CD14-positive monocyte (primary cell): ENCODE measurements at regions not wholly inside any gene's neighbourhood (a gene's known extent, or its start where the extent isn't known, plus 50 kb on each side); places are given as distances from the start of the nearest gene placed in this dataset.
"Not testable (repeated sequence)": the region's sequence is repeated elsewhere in the genome, so short reads cannot be mapped to it uniquely, and the experiment has no call there.

Source experiments
- DNase-seq, 3 donors: peaks; one replicate each; pipeline ENCODE4 v3.0.0-alpha.2; 2011 to 2022
- H2AFZ ChIP-seq: 2 replicates; pipeline ENCODE4 v1.6.0; 2012; ENCODE audit warnings: mild to moderate bottlenecking, low read depth, low read length, inconsistent platforms; ENCODE audit not compliant: insufficient read depth, poor library complexity, severe bottlenecking
- H3K27ac ChIP-seq, 2 donors: 1 replicate in 1 of 2; 2 replicates in 1 of 2; pipeline ENCODE4 v1.5.1; 2012 to 2013; ENCODE audit warnings: low read length in 2 of 2, control low read depth in 1 of 2, inconsistent platforms in 1 of 2, low read depth in 1 of 2, mild to moderate bottlenecking in 1 of 2
- H3K27me3 ChIP-seq, 2 donors: one replicate each; pipeline versions ENCODE4 v1.6.0 to v1.6.1; 2011 to 2013; ENCODE audit warnings: low read length in 2 of 2; ENCODE audit not compliant: control insufficient read depth in 2 of 2, insufficient read depth in 2 of 2
- H3K36me3 ChIP-seq, 2 donors: replicated peaks in 1 of 2; 1 replicate in 1 of 2; 2 replicates in 1 of 2; pipeline versions ENCODE4 v1.5.1 to v1.6.1; 2012 to 2013; ENCODE audit warnings: low read length in 2 of 2, control low read depth in 1 of 2, inconsistent platforms in 1 of 2, mild to moderate bottlenecking in 1 of 2; ENCODE audit not compliant: insufficient read depth in 2 of 2, control insufficient read depth in 1 of 2
- H3K4me1 ChIP-seq, 2 donors: 1 replicate in 1 of 2; 2 replicates in 1 of 2; pipeline versions ENCODE4 v1.5.1 to v1.6.1; 2012 to 2013; ENCODE audit warnings: low read length in 2 of 2, control low read depth in 1 of 2, inconsistent platforms in 1 of 2, mild to moderate bottlenecking in 1 of 2, moderate library complexity in 1 of 2; ENCODE audit not compliant: insufficient read depth in 2 of 2, control insufficient read depth in 1 of 2
- H3K4me2 ChIP-seq: replicated peaks from 2 replicates; pipeline ENCODE3; 2012; ENCODE audit warnings: low read length, moderate library complexity, mild to moderate bottlenecking; ENCODE audit not compliant: poor library complexity, severe bottlenecking; ENCODE audit errors: extremely low read depth
- H3K4me3 ChIP-seq, 3 experiments: fragments of 200-600 bp in 1 of 3; sonication (generic) in 1 of 3; replicated peaks in 1 of 3; 1 replicate in 2 of 3; 2 replicates in 1 of 3; pipeline ENCODE4 v1.5.1; 2011 to 2013; ENCODE audit warnings: low read length in 3 of 3, mild to moderate bottlenecking in 3 of 3, control low read depth in 2 of 3, low read depth in 2 of 3, inconsistent platforms in 1 of 3, moderate library complexity in 1 of 3
- H3K79me2 ChIP-seq: 2 replicates; pipeline ENCODE4 v1.6.0; 2012; ENCODE audit warnings: mild to moderate bottlenecking, control low read depth, inconsistent platforms, low read length, moderate library complexity; ENCODE audit not compliant: insufficient read depth
- H3K9ac ChIP-seq: 2 replicates; pipeline ENCODE4 v1.6.0; 2017; ENCODE audit warnings: low read length, mild to moderate bottlenecking; ENCODE audit not compliant: insufficient read depth, poor library complexity, severe bottlenecking
- H3K9me3 ChIP-seq, 2 donors: replicated peaks in 1 of 2; 1 replicate in 1 of 2; 2 replicates in 1 of 2; pipeline versions ENCODE4 v1.5.1 to v1.6.1; 2012 to 2013; ENCODE audit warnings: low read length in 2 of 2, control low read depth in 1 of 2; ENCODE audit not compliant: control insufficient read depth in 1 of 2, insufficient read depth in 1 of 2
- H4K20me1 ChIP-seq: 2 replicates; pipeline ENCODE4 v1.6.0; 2012; ENCODE audit warnings: mild to moderate bottlenecking, low read length, control low read depth, moderate library complexity; ENCODE audit not compliant: insufficient read depth
- H3K27ac Mint-ChIP-seq, 7 donors: one replicate each; pipeline ENCODE4 v1.8.0; 2020; ENCODE audit warnings: mild to moderate bottlenecking in 7 of 7, mixed read lengths in 7 of 7, moderate library complexity in 6 of 7, inconsistent platforms in 2 of 7
- H3K27me3 Mint-ChIP-seq, 3 donors: one replicate each; pipeline ENCODE4 v1.8.0; 2021 to 2022; ENCODE audit warnings: low read depth in 3 of 3, mild to moderate bottlenecking in 3 of 3, mixed read lengths in 3 of 3, moderate library complexity in 3 of 3, inconsistent platforms in 1 of 3
- H3K36me3 Mint-ChIP-seq, 2 donors: one replicate each; pipeline ENCODE4 v1.8.0; 2020; ENCODE audit warnings: mixed read lengths in 2 of 2, inconsistent platforms in 1 of 2, mild to moderate bottlenecking in 1 of 2
- H3K4me1 Mint-ChIP-seq: one replicate; pipeline ENCODE4 v1.8.0; 2020; ENCODE audit warnings: mild to moderate bottlenecking, mixed read lengths
- H3K4me3 Mint-ChIP-seq, 2 donors: one replicate each; pipeline ENCODE4 v1.8.0; 2020; ENCODE audit warnings: mild to moderate bottlenecking in 2 of 2, mixed read lengths in 2 of 2, moderate library complexity in 1 of 2
- H3K9me3 Mint-ChIP-seq, 7 donors: one replicate each; pipeline ENCODE4 v1.8.0; 2020 to 2022; ENCODE audit warnings: mixed read lengths in 7 of 7, mild to moderate bottlenecking in 6 of 7, moderate library complexity in 6 of 7, inconsistent platforms in 2 of 7
- CTCF ChIP-seq: fragments of 200-600 bp; IDR thresholded peaks from one replicate; pipeline ENCODE4 v1.8.0; 2022; ENCODE audit warnings: antibody characterized with exemption, mild to moderate bottlenecking
- WGBS: methylation state at CpG from one replicate; pipeline ENCODE4 v1.1.5; 2013; ENCODE audit warnings: missing lambda C conversion rate; ENCODE audit not compliant: insufficient coverage; 5-methylcytosine and 5-hydroxymethylcytosine counted together
- intact Hi-C, 2 donors: fragments of 100-400 bp; cut with micrococcal nuclease; formaldehyde crosslinking; loops; one replicate each; pipeline versions ENCODE4 v1.15.0 to v1.15.1; 2023

GRCh38 chr10:28177944-28178637 lies 124.8 kb downstream of the MPP7 start:
- H3K9ac ChIP-seq, result no peak overlapping the region
- no peak overlapping the region for H3K4me3 ChIP-seq
- peak overlapping the region; percentile 42 for H3K4me2 ChIP-seq
- H3K4me3 Mint-ChIP-seq, result peak overlapping the region; percentile 33 to 70
- H3K36me3 ChIP-seq, result peaks cover 0 to 7% of the 10 kb centered on the region in 2 donors
- H3K27ac ChIP-seq, result peak overlapping the region; percentile 4 to 68
- H3K4me1 ChIP-seq, result peaks cover 8 to 14% of the 10 kb centered on the region in 2 donors
- peak; percentile 10 to 37 (median 16) for DNase-seq
- H4K20me1 ChIP-seq, result peaks cover 93% of the 10 kb centered on the region
- H3K9me3 ChIP-seq, result no peaks in the 10 kb centered on the region
- H2AFZ ChIP-seq, result peak overlapping the region; percentile 35
- H3K9me3 Mint-ChIP-seq, result no peaks in the 10 kb centered on the region
- no peaks in the 10 kb centered on the region for H3K27me3 ChIP-seq
- peak overlapping the region; percentile 5 to 93 (median 61) for H3K27ac Mint-ChIP-seq
- no peak for TF ChIP-seq CTCF
- intact Hi-C loops, result loop anchor here in 1 of 2 donors (10.0 kb wide), 1 partner anchor 217 kb away; no protein-coding TSS in a partner anchor
- peaks cover 23% of the 10 kb centered on the region for H3K4me1 Mint-ChIP-seq
- H3K36me3 Mint-ChIP-seq, result peaks cover 8 to 13% of the 10 kb centered on the region in 2 donors
- WGBS, result 68% methylated on average over 2 of the region's 4 CpGs
- no peaks in the 10 kb centered on the region for H3K27me3 Mint-ChIP-seq
- H3K79me2 ChIP-seq, result peaks cover 36% of the 10 kb centered on the region

GRCh38 chr10:28176498-28176897 lies 126.4 kb downstream of the MPP7 start:
- not testable (repeated sequence) for H3K4me3 Mint-ChIP-seq, H3K27me3 Mint-ChIP-seq, H3K27me3 ChIP-seq, H3K9ac ChIP-seq, H3K4me3 ChIP-seq, DNase-seq, H3K4me2 ChIP-seq, H3K36me3 ChIP-seq, H3K9me3 ChIP-seq, H2AFZ ChIP-seq, H3K27ac ChIP-seq, H3K9me3 Mint-ChIP-seq
- Mint-ChIP-seq H3K36me3 (peaks cover 8 to 10% of the 10 kb centered on the region in 2 donors), H3K4me1 (peaks cover 34% of the 10 kb centered on the region), H3K27ac (peak overlapping the region in 1 of 7 donors; percentile 52)
- H3K79me2 ChIP-seq, result peaks cover 39% of the 10 kb centered on the region
- intact Hi-C loops, result loop anchor here in 1 of 2 donors (10.0 kb wide), 1 partner anchor 218 kb away; no protein-coding TSS in a partner anchor
- peaks cover 93% of the 10 kb centered on the region for H4K20me1 ChIP-seq
- WGBS, result no CpG with 5 or more reads among the region's 4 CpGs
- H3K4me1 ChIP-seq, result peaks cover 8 to 14% of the 10 kb centered on the region in 2 donors
